22Rv1 (cell line): ENCODE measurements at regions not wholly inside any gene's neighbourhood (a gene's known extent, or its start where the extent isn't known, plus 50 kb on each side); places are given as distances from the start of the nearest gene placed in this dataset.

ENCODE experiments used
- CTCF ChIP-seq: fragments of 450-650 bp; IDR thresholded peaks from 2 replicates; pipeline ENCODE4 v1.5.1; 2017; ENCODE audit warnings: mild to moderate bottlenecking
- ZFX ChIP-seq: fragments of 450-650 bp; IDR thresholded peaks from 2 replicates; pipeline ENCODE4 v1.6.1; 2017; ENCODE audit warnings: antibody characterized with exemption, borderline replicate concordance

GRCh38 chr3:75188962-75189361 is 475.2 kb upstream of the FRG2C start:
- TF ChIP-seq CTCF = no peak
- TF ChIP-seq ZFX = no peak
